IMR-90 (cell line): ENCODE measurements at regions not wholly inside any gene's neighbourhood (a gene's known extent, or its start where the extent isn't known, plus 50 kb on each side); places are given as distances from the start of the nearest gene placed in this dataset.

Source experiments
- ATAC-seq: fragments of 200-7000 bp; cut with Tn5 transposase; 2 replicates; pipeline ENCODE4 v1.9.1; 2020; ENCODE audit warnings: low read depth, mild to moderate bottlenecking, moderate library complexity
- BruUV-seq: library from RNA; stranded (reverse); fragments of 400-500 nt; replicated peaks from 2 replicates; lab custom pipeline; 2021; lab: Mats Ljungman, UMichigan
- CTCF ChIA-PET: fragments of 300-600 bp; formaldehyde crosslinking; extraction: SDS; loops from one replicate; lab custom pipeline; 2021; ENCODE audit warnings: antibody characterized with exemption; lab: Yijun Ruan, JAX
- POLR2A ChIA-PET: fragments of 300-600 bp; sonication (Branson Sonifier 250); formaldehyde crosslinking; loops from one replicate; lab custom pipeline; 2022; ENCODE audit warnings: antibody characterized with exemption; ENCODE audit not compliant: unreplicated experiment; lab: Charles Lee
- DNase-seq: peaks from one replicate; pipeline ENCODE4 v3.0.0; 2013
- H2AFZ ChIP-seq: replicated peaks from 2 replicates; pipeline ENCODE3; 2013; ENCODE audit warnings: low read length, mild to moderate bottlenecking; ENCODE audit not compliant: poor library complexity
- H2AK5ac ChIP-seq: 2 replicates; pipeline ENCODE4 v1.6.1; 2013; ENCODE audit warnings: low read depth, low read length, inconsistent platforms
- H2AK9ac ChIP-seq: replicated peaks from 2 replicates; pipeline ENCODE3; 2013; ENCODE audit warnings: mild to moderate bottlenecking, low read depth, low read length, moderate library complexity; ENCODE audit not compliant: poor library complexity
- H2BK120ac ChIP-seq: 2 replicates; pipeline ENCODE4 v1.6.1; 2013; ENCODE audit warnings: low read depth, low read length, inconsistent platforms
- H2BK15ac ChIP-seq: 3 replicates; pipeline ENCODE4 v1.6.1; 2013; ENCODE audit warnings: low read depth, low read length, inconsistent platforms
- H2BK20ac ChIP-seq: 2 replicates; pipeline ENCODE4 v1.6.1; 2013; ENCODE audit warnings: low read depth, mild to moderate bottlenecking, inconsistent platforms, low read length, moderate library complexity
- H2BK5ac ChIP-seq: 2 replicates; pipeline ENCODE4 v1.6.1; 2013; ENCODE audit warnings: mild to moderate bottlenecking, low read depth, low read length, inconsistent platforms; ENCODE audit not compliant: poor library complexity, severe bottlenecking
- H3K14ac ChIP-seq: replicated peaks from 2 replicates; pipeline ENCODE4 v1.6.1; 2013; ENCODE audit warnings: low read depth, low read length, inconsistent platforms
- H3K18ac ChIP-seq: 2 replicates; pipeline ENCODE4 v1.6.1; 2013; ENCODE audit warnings: low read depth, low read length, control low read depth
- H3K23ac ChIP-seq: 2 replicates; pipeline ENCODE4 v1.6.1; 2013; ENCODE audit warnings: low read depth, low read length, inconsistent platforms
- H3K27ac ChIP-seq: 2 replicates; pipeline ENCODE4 v1.5.1; 2013; ENCODE audit warnings: mild to moderate bottlenecking, control low read depth, low read length; ENCODE audit not compliant: insufficient read depth
- H3K27me3 ChIP-seq: 2 replicates; pipeline ENCODE4 v1.6.1; 2013; ENCODE audit warnings: low read length; ENCODE audit not compliant: control insufficient read depth, insufficient read depth
- H3K36me3 ChIP-seq: 2 replicates; pipeline ENCODE4 v1.6.1; 2013; ENCODE audit warnings: low read length, mixed read lengths; ENCODE audit not compliant: control insufficient read depth, insufficient read depth
- H3K4ac ChIP-seq: 2 replicates; pipeline ENCODE4 v1.6.1; 2013; ENCODE audit warnings: low read depth, low read length, inconsistent platforms
- H3K4me1 ChIP-seq: 2 replicates; pipeline ENCODE4 v1.6.1; 2013; ENCODE audit warnings: low read length, mixed read lengths; ENCODE audit not compliant: control insufficient read depth, insufficient read depth
- H3K4me2 ChIP-seq: 2 replicates; pipeline ENCODE4 v1.6.1; 2013; ENCODE audit warnings: low read depth, mild to moderate bottlenecking, control low read depth, low read length, moderate library complexity
- H3K4me3 ChIP-seq: 2 replicates; pipeline ENCODE4 v1.5.1; 2013; ENCODE audit warnings: low read depth, mild to moderate bottlenecking, control low read depth, low read length, moderate library complexity; ENCODE audit not compliant: insufficient read depth
- H3K56ac ChIP-seq: 2 replicates; pipeline ENCODE4 v1.6.1; 2013; ENCODE audit warnings: low read length, inconsistent platforms; ENCODE audit not compliant: insufficient read depth; ENCODE audit errors: extremely low read depth
- H3K79me1 ChIP-seq, 2 experiments: 2 replicates each; pipeline ENCODE4 v1.6.1; 2013; ENCODE audit warnings: low read length in 2 of 2, inconsistent platforms in 1 of 2, low read depth in 1 of 2
- H3K9ac ChIP-seq: 2 replicates; pipeline ENCODE4 v1.6.1; 2013; ENCODE audit warnings: low read depth, low read length, control low read depth
- H3K9me1 ChIP-seq: 2 replicates; pipeline ENCODE4 v1.6.1; 2013; ENCODE audit warnings: low read length, inconsistent platforms; ENCODE audit not compliant: insufficient read depth
- H3K9me3 ChIP-seq: 2 replicates; pipeline ENCODE4 v1.6.1; 2013; ENCODE audit warnings: low read length; ENCODE audit not compliant: control insufficient read depth, insufficient read depth
- H4K20me1 ChIP-seq: 2 replicates; pipeline ENCODE4 v1.6.1; 2013; ENCODE audit warnings: low read length, inconsistent platforms; ENCODE audit not compliant: insufficient read depth
- H4K5ac ChIP-seq: 2 replicates; pipeline ENCODE4 v1.6.1; 2013; ENCODE audit warnings: mild to moderate bottlenecking, low read depth, low read length, control low read depth
- H4K8ac ChIP-seq, 2 experiments: 2 replicates each; pipeline ENCODE4 v1.6.1; 2013; ENCODE audit warnings: low read depth in 2 of 2, low read length in 2 of 2, control low read depth in 1 of 2, inconsistent platforms in 1 of 2
- H4K91ac ChIP-seq: 2 replicates; pipeline ENCODE4 v1.6.1; 2013; ENCODE audit warnings: low read depth, low read length, inconsistent platforms; ENCODE audit not compliant: insufficient read depth
- CEBPB ChIP-seq: IDR thresholded peaks from 2 replicates; pipeline ENCODE4 v1.6.1; 2012; ENCODE audit warnings: low read depth, low read length, improper control_type of control experiment
- WGBS, 2 experiments: methylation state at CpG; one replicate each; pipeline versions ENCODE4 v1.1.5 to v1.1.7; 2013; ENCODE audit warnings: missing lambda C conversion rate in 2 of 2; ENCODE audit not compliant: insufficient read length in 1 of 2; ENCODE audit errors: extremely low coverage in 2 of 2; 5-methylcytosine and 5-hydroxymethylcytosine counted together
- dilution Hi-C: fragments of 300-500 bp; cut with HindIII; formaldehyde crosslinking; loops from one replicate; pipeline ENCODE4 v1.14.3; 2018; ENCODE audit warnings: low sequenced_read_pairs; ENCODE audit not compliant: unreplicated experiment
- in situ Hi-C: fragments of 300-500 bp; cut with MboI; formaldehyde crosslinking; loops from 3 replicates; pipeline ENCODE4 v1.14.3; 2019; ENCODE audit warnings: low sequenced_read_pairs, inconsistent platforms, mixed read lengths
- intact Hi-C: fragments of 100-400 bp; cut with micrococcal nuclease; formaldehyde crosslinking; loops from 2 replicates; pipeline ENCODE4 v1.10.0; 2022
- TF ChIP-seq, protein P1 (sequence below): fragments of 150-350 bp; IDR thresholded peaks from 2 replicates; pipeline ENCODE4 v1.6.1; 2016; ENCODE audit warnings: low read depth, mild to moderate bottlenecking, low read length, moderate library complexity, borderline replicate concordance

DNA sequence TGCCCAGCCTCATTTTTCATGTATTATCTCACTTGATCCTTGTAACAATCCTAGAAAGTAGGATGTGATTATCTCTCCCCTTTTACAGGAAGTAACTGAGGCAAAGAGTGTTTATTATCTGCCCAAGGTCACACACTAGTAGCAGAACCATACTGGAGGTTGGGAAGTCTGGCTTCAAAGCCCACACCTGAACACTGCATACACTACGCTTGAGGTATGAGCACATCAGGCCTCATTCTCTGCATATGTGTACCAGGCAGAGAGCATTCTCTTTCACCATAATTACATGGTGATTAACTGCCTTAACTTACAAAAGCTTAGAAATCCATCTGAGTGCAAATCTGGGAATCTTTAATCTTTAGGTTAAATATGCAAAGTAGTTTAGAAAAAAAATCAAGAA lies 361.8 kb downstream of the MFSD1 start:
- no peak for ATAC-seq
- ChIA-PET CTCF (no interaction called here), POLR2A (no interaction called here)
- Histone ChIP-seq H3K4me1 (no peaks in the 10 kb centered on the region), H3K18ac (no peak overlapping the region), H3K23ac (no peak overlapping the region), H3K27me3 (no peaks in the 10 kb centered on the region), H3K9me1 (no peaks in the 10 kb centered on the region), H2BK5ac (no peak overlapping the region), H3K79me1 (no peaks in the 10 kb centered on the region), H4K91ac (no peak overlapping the region), H2AK5ac (no peak overlapping the region), H3K9me3 (no peaks in the 10 kb centered on the region), H2BK20ac (no peak overlapping the region), H4K8ac (no peak overlapping the region), H2AK9ac (no peak overlapping the region), H3K27ac (no peak overlapping the region), H2BK15ac (no peak overlapping the region), H3K4me3 (no peak overlapping the region), H2AFZ (no peak overlapping the region), H3K4me2 (no peak overlapping the region), H4K20me1 (no peaks in the 10 kb centered on the region), H3K14ac (no peak overlapping the region), H2BK120ac (no peak overlapping the region), H3K4ac (no peak overlapping the region), H3K36me3 (no peaks in the 10 kb centered on the region), H3K56ac (no peak overlapping the region), H4K5ac (no peak overlapping the region), H3K9ac (no peak overlapping the region)
- dilution Hi-C loops (no loop called here), in situ Hi-C loops (no loop called here), intact Hi-C loops (no loop called here)
- TF ChIP-seq CEBPB: no peak
- TF ChIP-seq, protein P1, sequence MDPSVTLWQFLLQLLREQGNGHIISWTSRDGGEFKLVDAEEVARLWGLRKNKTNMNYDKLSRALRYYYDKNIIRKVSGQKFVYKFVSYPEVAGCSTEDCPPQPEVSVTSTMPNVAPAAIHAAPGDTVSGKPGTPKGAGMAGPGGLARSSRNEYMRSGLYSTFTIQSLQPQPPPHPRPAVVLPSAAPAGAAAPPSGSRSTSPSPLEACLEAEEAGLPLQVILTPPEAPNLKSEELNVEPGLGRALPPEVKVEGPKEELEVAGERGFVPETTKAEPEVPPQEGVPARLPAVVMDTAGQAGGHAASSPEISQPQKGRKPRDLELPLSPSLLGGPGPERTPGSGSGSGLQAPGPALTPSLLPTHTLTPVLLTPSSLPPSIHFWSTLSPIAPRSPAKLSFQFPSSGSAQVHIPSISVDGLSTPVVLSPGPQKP: no peak
- DNase-seq: no peak
- no TSS peak for BruUV-seq
- no CpG with 5 or more reads among the region's 1 CpG for WGBS, 2 experiments
